PC-3 (cell line): ENCODE measurements at regions not wholly inside any gene's neighbourhood (a gene's known extent, or its start where the extent isn't known, plus 50 kb on each side); places are given as distances from the start of the nearest gene placed in this dataset.
"Not testable (repeated sequence)": the region's sequence is repeated elsewhere in the genome, so short reads cannot be mapped to it uniquely, and the experiment has no call there.

Experiments
- ATAC-seq: fragments of 200-7000 bp; cut with Tn5 transposase; 2 replicates; pipeline ENCODE4 v1.9.1; 2020; ENCODE audit warnings: mild to moderate bottlenecking, moderate library complexity
- BruUV-seq: library from RNA; stranded (reverse); fragments of 400-500 nt; replicated peaks from 2 replicates; lab custom pipeline; 2021; lab: Mats Ljungman, UMichigan
- CTCF ChIA-PET: fragments of 300-600 bp; sonication (Branson Sonifier 250); formaldehyde crosslinking; loops from one replicate; lab custom pipeline; 2022; ENCODE audit warnings: antibody characterized with exemption; lab: Charles Lee
- POLR2A ChIA-PET: fragments of 300-600 bp; sonication (Branson Sonifier 250); formaldehyde crosslinking; loops from one replicate; lab custom pipeline; 2022; ENCODE audit warnings: antibody characterized with exemption; ENCODE audit not compliant: unreplicated experiment; lab: Charles Lee
- DNase-seq: peaks from one replicate; pipeline ENCODE4 v3.0.0-alpha.2; 2015
- H2AFZ ChIP-seq: fragments of 300-600 bp; sonication (generic); 2 replicates; pipeline ENCODE4 v1.6.0; 2016; ENCODE audit warnings: antibody characterized with exemption, low read length
- H3F3A ChIP-seq: fragments of 300-600 bp; sonication (generic); one replicate; pipeline ENCODE4 v1.6.0; 2017; ENCODE audit warnings: antibody characterized with exemption, low read length, control low read depth, mild to moderate bottlenecking; ENCODE audit not compliant: unreplicated experiment
- H3K27ac ChIP-seq: fragments of 300-600 bp; sonication (generic); 2 replicates; pipeline ENCODE4 v1.5.1; 2016; ENCODE audit warnings: mild to moderate bottlenecking, low read length
- H3K27me3 ChIP-seq: fragments of 300-600 bp; sonication (generic); 2 replicates; pipeline ENCODE4 v1.6.1; 2016; ENCODE audit warnings: low read length, mixed read lengths
- H3K36me3 ChIP-seq: fragments of 300-600 bp; sonication (generic); 2 replicates; pipeline ENCODE4 v1.6.1; 2016; ENCODE audit warnings: low read depth, mixed run types, low read length, mixed read lengths
- H3K4me1 ChIP-seq: fragments of 300-600 bp; sonication (generic); 2 replicates; pipeline ENCODE4 v1.5.1; 2016; ENCODE audit warnings: low read length; ENCODE audit not compliant: insufficient read depth
- H3K4me2 ChIP-seq: fragments of 300-600 bp; sonication (generic); 2 replicates; pipeline ENCODE4 v1.6.0; 2016; ENCODE audit warnings: low read length
- H3K4me3 ChIP-seq: fragments of 300-600 bp; sonication (generic); 2 replicates; pipeline ENCODE4 v1.5.1; 2016; ENCODE audit warnings: mild to moderate bottlenecking, low read length, mixed read lengths
- H3K79me2 ChIP-seq: fragments of 300-600 bp; sonication (generic); 2 replicates; pipeline ENCODE4 v1.6.1; 2017; ENCODE audit warnings: low read length, mixed read lengths
- H3K9ac ChIP-seq: fragments of 300-600 bp; sonication (generic); 2 replicates; pipeline ENCODE4 v1.6.0; 2016; ENCODE audit warnings: mild to moderate bottlenecking, low read length
- H3K9me2 ChIP-seq: fragments of 300-600 bp; sonication (generic); replicated peaks from 2 replicates; pipeline ENCODE4 v1.6.1; 2016; ENCODE audit warnings: mixed run types, low read length, mixed read lengths
- H3K9me3 ChIP-seq: fragments of 300-600 bp; sonication (generic); 2 replicates; pipeline ENCODE4 v1.6.1; 2016; ENCODE audit warnings: low read length, mixed read lengths
- H4K20me1 ChIP-seq: fragments of 300-600 bp; sonication (generic); 2 replicates; pipeline ENCODE4 v1.6.1; 2016; ENCODE audit warnings: low read length, mixed read lengths
- CTCF ChIP-seq: fragments of 300-600 bp; sonication (generic); conservative IDR thresholded peaks from 2 replicates; pipeline ENCODE4 v1.5.1; 2017; ENCODE audit warnings: antibody characterized with exemption, low read depth, mild to moderate bottlenecking, low read length
- EZH2 ChIP-seq: fragments of 300-600 bp; sonication (generic); IDR thresholded peaks from one replicate; pipeline ENCODE4 v1.6.1; 2017; ENCODE audit warnings: antibody characterized with exemption, mild to moderate bottlenecking, low read length; ENCODE audit not compliant: unreplicated experiment
- EZH2phosphoT487 ChIP-seq: fragments of 300-600 bp; sonication (generic); IDR thresholded peaks from 2 replicates; pipeline ENCODE4 v1.6.1; 2018; ENCODE audit warnings: mild to moderate bottlenecking, antibody characterized with exemption, low read length, borderline replicate concordance
- intact Hi-C: fragments of 100-400 bp; cut with micrococcal nuclease; formaldehyde crosslinking; loops from 2 replicates; pipeline ENCODE4 v1.9.0; 2023

GRCh38 chr1:181239086-181239485, 150.6 kb downstream of the IER5 start:
- H3K4me3 ChIP-seq = no peak overlapping the region
- no peaks in the 10 kb centered on the region for H3K36me3 ChIP-seq
- no peaks in the 10 kb centered on the region for H3K9me3 ChIP-seq
- ChIA-PET CTCF (no interaction called here), POLR2A (no interaction called here)
- no peaks in the 10 kb centered on the region for H3K79me2 ChIP-seq
- no peaks in the 10 kb centered on the region for H3K9me2 ChIP-seq
- DNase-seq (no peak), ATAC-seq (no peak)
- no peaks in the 10 kb centered on the region for H3F3A ChIP-seq
- no peak overlapping the region for H3K4me2 ChIP-seq
- BruUV-seq = no TSS peak
- no peak for TF ChIP-seq EZH2
- TF ChIP-seq EZH2phosphoT487 = no peak
- no peak for TF ChIP-seq CTCF
- no peak overlapping the region for H3K9ac ChIP-seq
- intact Hi-C loops = no loop called here
- no peak overlapping the region for H3K27ac ChIP-seq
- no peaks in the 10 kb centered on the region for H4K20me1 ChIP-seq
- H2AFZ ChIP-seq = no peak overlapping the region
- no peaks in the 10 kb centered on the region for H3K27me3 ChIP-seq
- no peaks in the 10 kb centered on the region for H3K4me1 ChIP-seq

- POLR2A ChIA-PET, intact Hi-C loops, H3K4me2 ChIP-seq, CTCF ChIA-PET, DNase-seq, H3F3A ChIP-seq, BruUV-seq, H3K9me3 ChIP-seq, H3K9me2 ChIP-seq, H3K4me1 ChIP-seq, H3K36me3 ChIP-seq, H3K27ac ChIP-seq, H3K79me2 ChIP-seq, H3K9ac ChIP-seq, H4K20me1 ChIP-seq, H2AFZ ChIP-seq, H3K27me3 ChIP-seq, H3K4me3 ChIP-seq, ATAC-seq: not testable (repeated sequence)
Observed at GRCh38 chr1:181246320-181246719, 157.8 kb downstream of the IER5 start.

- H3K9me2 ChIP-seq, intact Hi-C loops, CTCF ChIA-PET, H2AFZ ChIP-seq, H4K20me1 ChIP-seq, BruUV-seq, H3K27ac ChIP-seq, H3K9me3 ChIP-seq, H3F3A ChIP-seq, H3K27me3 ChIP-seq, H3K4me3 ChIP-seq, H3K79me2 ChIP-seq, H3K4me2 ChIP-seq, H3K36me3 ChIP-seq, POLR2A ChIA-PET, ATAC-seq, H3K9ac ChIP-seq, DNase-seq: not testable (repeated sequence)
- H3K4me1 ChIP-seq = peaks cover 16% of the 10 kb centered on the region
Observed at GRCh38 chr1:181248361-181248760, 159.9 kb downstream of the IER5 start.

- Histone ChIP-seq H3K36me3 (no peaks in the 10 kb centered on the region), H3K9me3 (no peaks in the 10 kb centered on the region), H3K4me3 (no peak overlapping the region), H3K9ac (no peak overlapping the region), H3K9me2 (no peaks in the 10 kb centered on the region), H3K4me1 (peaks cover 16% of the 10 kb centered on the region), H3K27me3 (no peaks in the 10 kb centered on the region), H3K4me2 (no peak overlapping the region), H3F3A (no peaks in the 10 kb centered on the region), H3K27ac (no peak overlapping the region), H2AFZ (no peak overlapping the region), H3K79me2 (no peaks in the 10 kb centered on the region), H4K20me1 (no peaks in the 10 kb centered on the region)
- DNase-seq = no peak
- TF ChIP-seq EZH2 (no peak), CTCF (no peak), EZH2phosphoT487 (no peak)
- ChIA-PET CTCF (no interaction called here), POLR2A (no interaction called here)
- BruUV-seq = no TSS peak
- no peak for ATAC-seq
- intact Hi-C loops = no loop called here
Observed at GRCh38 chr1:181249186-181249585, 160.7 kb downstream of the IER5 start.
